ENCODE measurements at regions not wholly inside any gene's neighbourhood (a gene's known extent, or its start where the extent isn't known, plus 50 kb on each side); places are given as distances from the start of the nearest gene placed in this dataset.

DNA sequence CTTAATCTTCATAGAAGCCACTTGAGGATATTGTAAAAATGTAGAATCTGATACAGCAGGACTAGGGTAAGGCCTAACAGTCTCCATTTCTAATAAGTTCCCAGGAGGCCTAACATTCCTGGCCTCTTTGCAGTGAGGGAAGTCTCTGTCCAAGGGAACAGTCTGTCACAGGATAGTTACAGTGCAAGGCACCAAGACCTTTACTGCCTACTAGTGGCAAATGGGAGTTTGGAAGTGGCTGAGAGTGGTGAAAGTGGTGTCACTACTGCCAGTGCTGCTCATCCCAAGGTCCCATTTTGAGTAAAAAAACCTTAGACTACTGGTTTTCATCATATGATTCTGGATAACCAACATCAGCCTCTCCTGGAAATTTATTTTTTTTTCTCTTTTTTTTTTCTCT is 619.5 kb upstream of the SEMA3D start:
- H3F3A ChIP-seq (ENCODE audit: insufficient read depth, low read length): no peaks in the 10 kb centered on the region
- no peaks in the 10 kb centered on the region for H3K9me3 ChIP-seq (ENCODE audit: low read length)
- H3K27ac ChIP-seq (ENCODE audit: low read depth, low read length, poor library complexity, severe bottlenecking): no peak overlapping the region
- no peak overlapping the region for H3K4me3 ChIP-seq (ENCODE audit: low read depth, low read length, poor library complexity, severe bottlenecking)
- H4K20me1 ChIP-seq (ENCODE audit: insufficient read depth, low read length): no peaks in the 10 kb centered on the region
- H3K79me2 ChIP-seq (ENCODE audit: insufficient read depth, low read length): no peaks in the 10 kb centered on the region
- H2AFZ ChIP-seq (ENCODE audit: low read length): no peak overlapping the region
- H3K27me3 ChIP-seq (ENCODE audit: insufficient read depth, low read length): no peaks in the 10 kb centered on the region
- no peak overlapping the region for H3K9ac ChIP-seq (ENCODE audit: low read length)
- H3K4me1 ChIP-seq (ENCODE audit: insufficient read depth, low read length, severe bottlenecking): no peaks in the 10 kb centered on the region
- no peak for TF ChIP-seq EZH2 (IDR thresholded peaks at IDR 0.05; ENCODE audit: borderline replicate concordance, low read length)
- TF ChIP-seq, protein P1, sequence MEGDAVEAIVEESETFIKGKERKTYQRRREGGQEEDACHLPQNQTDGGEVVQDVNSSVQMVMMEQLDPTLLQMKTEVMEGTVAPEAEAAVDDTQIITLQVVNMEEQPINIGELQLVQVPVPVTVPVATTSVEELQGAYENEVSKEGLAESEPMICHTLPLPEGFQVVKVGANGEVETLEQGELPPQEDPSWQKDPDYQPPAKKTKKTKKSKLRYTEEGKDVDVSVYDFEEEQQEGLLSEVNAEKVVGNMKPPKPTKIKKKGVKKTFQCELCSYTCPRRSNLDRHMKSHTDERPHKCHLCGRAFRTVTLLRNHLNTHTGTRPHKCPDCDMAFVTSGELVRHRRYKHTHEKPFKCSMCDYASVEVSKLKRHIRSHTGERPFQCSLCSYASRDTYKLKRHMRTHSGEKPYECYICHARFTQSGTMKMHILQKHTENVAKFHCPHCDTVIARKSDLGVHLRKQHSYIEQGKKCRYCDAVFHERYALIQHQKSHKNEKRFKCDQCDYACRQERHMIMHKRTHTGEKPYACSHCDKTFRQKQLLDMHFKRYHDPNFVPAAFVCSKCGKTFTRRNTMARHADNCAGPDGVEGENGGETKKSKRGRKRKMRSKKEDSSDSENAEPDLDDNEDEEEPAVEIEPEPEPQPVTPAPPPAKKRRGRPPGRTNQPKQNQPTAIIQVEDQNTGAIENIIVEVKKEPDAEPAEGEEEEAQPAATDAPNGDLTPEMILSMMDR (IDR thresholded peaks at IDR 0.05; ENCODE audit: low read length): peak; percentile 24; the same call in 1 of the 2 replicates
- no peak overlapping the region for H3K4me2 ChIP-seq (ENCODE audit: low read length)
- no peaks in the 10 kb centered on the region for H3K36me3 ChIP-seq (ENCODE audit: insufficient read depth, low read length)
- H3K9me2 ChIP-seq (ENCODE audit: low read depth, low read length): no peaks in the 10 kb centered on the region

DNA sequence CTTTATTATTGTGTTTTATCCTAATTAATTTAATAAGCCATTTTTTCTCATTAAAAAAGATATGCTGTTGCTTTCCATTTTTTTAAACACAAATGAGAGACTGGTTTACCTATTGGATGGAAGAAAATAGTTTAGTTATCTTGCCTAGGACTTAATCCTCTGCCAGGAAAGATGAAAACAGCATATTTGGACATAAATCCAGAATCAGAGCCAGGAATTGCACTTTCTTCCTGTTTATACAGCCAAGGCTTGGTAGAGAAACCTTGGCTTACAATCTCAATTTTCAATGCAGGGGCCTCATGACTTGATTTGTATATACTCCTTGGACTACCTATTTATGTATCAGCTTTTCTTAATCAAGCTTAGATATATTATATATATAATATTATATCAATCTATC is 618.8 kb upstream of the SEMA3D start:
- TF ChIP-seq, protein P1 (IDR thresholded peaks at IDR 0.05; ENCODE audit: low read length): no peak
- TF ChIP-seq EZH2 (IDR thresholded peaks at IDR 0.05; ENCODE audit: borderline replicate concordance, low read length): no peak
- H3K36me3 ChIP-seq (ENCODE audit: insufficient read depth, low read length): no peaks in the 10 kb centered on the region
- H3K4me3 ChIP-seq (ENCODE audit: low read depth, low read length, poor library complexity, severe bottlenecking): no peak overlapping the region
- H2AFZ ChIP-seq (ENCODE audit: low read length): no peak overlapping the region
- H3K27ac ChIP-seq (ENCODE audit: low read depth, low read length, poor library complexity, severe bottlenecking): no peak overlapping the region
- H3K27me3 ChIP-seq (ENCODE audit: insufficient read depth, low read length): no peaks in the 10 kb centered on the region
- H3K4me2 ChIP-seq (ENCODE audit: low read length): no peak overlapping the region
- H3K9me3 ChIP-seq (ENCODE audit: low read length): no peaks in the 10 kb centered on the region
- no peaks in the 10 kb centered on the region for H3K79me2 ChIP-seq (ENCODE audit: insufficient read depth, low read length)
- no peaks in the 10 kb centered on the region for H4K20me1 ChIP-seq (ENCODE audit: insufficient read depth, low read length)
- no peaks in the 10 kb centered on the region for H3K4me1 ChIP-seq (ENCODE audit: insufficient read depth, low read length, severe bottlenecking)
- no peaks in the 10 kb centered on the region for H3F3A ChIP-seq (ENCODE audit: insufficient read depth, low read length)
- no peaks in the 10 kb centered on the region for H3K9me2 ChIP-seq (ENCODE audit: low read depth, low read length)
- no peak overlapping the region for H3K9ac ChIP-seq (ENCODE audit: low read length)

DNA sequence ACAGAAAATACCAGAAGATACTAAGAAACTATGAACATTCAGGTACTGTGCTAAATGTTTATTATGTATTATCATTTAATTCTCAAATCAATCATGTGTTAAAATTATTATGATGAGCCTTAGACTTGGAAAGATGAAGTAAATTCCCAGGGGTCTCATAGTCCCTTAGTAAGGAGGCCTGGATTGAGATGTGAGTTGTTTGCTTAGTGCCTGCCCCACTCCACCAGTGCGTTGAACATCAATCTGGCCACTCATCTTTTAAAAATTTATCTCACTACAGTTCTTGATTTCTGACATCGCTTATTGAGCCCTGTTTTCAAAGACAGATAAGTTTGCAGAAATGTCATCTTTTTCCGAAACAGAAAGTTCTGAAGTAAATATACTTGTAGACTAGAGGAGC is 618.4 kb upstream of the SEMA3D start:
- Histone ChIP-seq H3K4me3 (ENCODE audit: low read depth, low read length, poor library complexity, severe bottlenecking) (no peak overlapping the region), H3K4me2 (ENCODE audit: low read length) (no peak overlapping the region)

More for the DNA sequence above, 618.4 kb upstream of the SEMA3D start:
- Histone ChIP-seq H3K9ac (ENCODE audit: low read length) (no peak overlapping the region), H3K79me2 (ENCODE audit: insufficient read depth, low read length) (no peaks in the 10 kb centered on the region), H4K20me1 (ENCODE audit: insufficient read depth, low read length) (no peaks in the 10 kb centered on the region), H3K36me3 (ENCODE audit: insufficient read depth, low read length) (no peaks in the 10 kb centered on the region), H3K27me3 (ENCODE audit: insufficient read depth, low read length) (no peaks in the 10 kb centered on the region), H3F3A (ENCODE audit: insufficient read depth, low read length) (no peaks in the 10 kb centered on the region), H3K9me2 (ENCODE audit: low read depth, low read length) (no peaks in the 10 kb centered on the region), H2AFZ (ENCODE audit: low read length) (no peak overlapping the region), H3K27ac (ENCODE audit: low read depth, low read length, poor library complexity, severe bottlenecking) (no peak overlapping the region), H3K4me1 (ENCODE audit: insufficient read depth, low read length, severe bottlenecking) (no peaks in the 10 kb centered on the region), H3K9me3 (ENCODE audit: low read length) (no peaks in the 10 kb centered on the region)
- TF ChIP-seq, protein P1 (IDR thresholded peaks at IDR 0.05; ENCODE audit: low read length): no peak
- no peak for TF ChIP-seq EZH2 (IDR thresholded peaks at IDR 0.05; ENCODE audit: borderline replicate concordance, low read length)

Data from OCI-LY1 (cell line).